ENCODE measurements at regions not wholly inside any gene's neighbourhood (a gene's known extent, or its start where the extent isn't known, plus 50 kb on each side); places are given as distances from the start of the nearest gene placed in this dataset.

DNA sequence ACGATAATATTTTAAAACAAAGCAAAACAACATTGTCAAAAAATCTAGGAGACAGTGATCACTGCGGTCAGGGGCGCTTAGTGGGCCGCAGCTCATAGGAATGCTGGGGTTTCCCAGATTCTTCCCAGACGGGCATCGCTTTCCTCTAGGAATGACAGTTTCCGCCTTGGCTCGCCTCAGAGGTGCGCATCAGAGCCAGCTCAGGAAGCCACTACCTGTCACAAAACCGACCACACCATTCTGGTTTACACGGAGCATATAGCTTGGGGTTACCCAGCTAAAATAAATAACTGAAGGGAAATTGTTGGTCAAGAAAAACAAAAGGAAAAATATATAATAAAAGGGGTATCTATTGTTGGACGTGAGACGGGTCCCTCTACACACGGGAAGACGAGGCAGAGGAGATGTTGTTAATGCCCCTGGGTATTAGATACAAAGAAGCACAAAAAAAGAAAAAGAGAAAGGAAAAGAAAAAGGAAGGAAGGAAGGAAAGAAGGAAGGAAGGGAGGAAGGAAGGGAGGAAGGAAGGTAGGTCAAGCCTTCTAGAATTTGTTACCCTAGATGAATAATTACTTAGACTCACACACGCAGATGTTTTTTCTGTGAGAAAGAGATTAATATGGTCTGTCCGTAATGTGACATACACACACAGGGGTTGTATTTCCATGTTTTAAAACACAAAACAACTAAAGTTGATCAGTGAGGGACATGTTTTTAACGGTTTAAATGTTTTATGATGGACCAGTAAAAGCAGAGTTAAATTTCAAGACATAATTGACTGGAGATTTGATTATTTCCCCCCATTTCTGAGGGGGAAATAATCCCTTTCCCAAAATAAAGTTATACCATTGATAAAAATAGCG, 292.4 kb upstream of the NFE2L3 start:
- no peak for DNase-seq (ENCODE audit: low read depth in 3 of 3)

DNA sequence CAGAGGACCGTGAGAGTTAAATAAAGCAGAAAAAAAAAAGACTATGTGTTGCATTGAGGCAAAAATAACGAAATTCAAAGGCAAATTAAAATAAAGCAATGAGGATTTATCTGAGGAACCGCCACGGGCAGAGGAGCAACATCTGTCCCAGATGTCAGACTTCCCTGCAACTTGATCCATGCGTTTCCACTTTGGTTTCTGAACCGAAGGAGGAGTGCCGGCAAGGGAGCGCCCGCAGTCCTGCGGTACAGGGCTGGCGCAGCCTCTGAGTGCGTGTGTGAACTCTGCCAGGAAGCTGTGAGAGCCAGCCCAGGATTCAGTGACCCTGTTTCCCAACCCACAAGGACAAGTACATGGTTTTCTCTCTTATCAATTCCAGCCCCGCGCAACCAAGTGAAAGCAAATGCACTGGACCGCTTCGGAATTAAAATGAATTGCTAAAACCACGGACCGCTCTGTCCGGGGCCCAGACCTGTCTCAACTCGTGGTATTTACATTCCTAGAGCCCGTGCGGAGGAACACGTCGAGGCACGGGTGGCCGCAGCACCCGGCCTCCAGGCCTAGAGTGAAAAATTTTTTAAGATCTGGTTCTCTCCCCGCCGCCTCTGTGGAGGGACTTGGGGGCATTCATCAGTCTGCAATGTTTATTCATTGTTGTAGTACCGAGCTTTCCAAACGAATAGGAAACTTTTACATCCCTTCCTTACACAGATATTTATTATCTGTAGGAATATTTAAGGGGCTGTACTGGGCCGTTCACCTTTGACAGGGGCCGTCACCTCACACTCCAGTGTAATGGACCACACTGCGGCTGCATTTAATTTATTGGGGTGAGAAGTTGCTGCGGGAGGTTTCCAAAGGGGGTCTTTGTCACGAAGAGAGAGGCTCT, 291.5 kb upstream of the NFE2L3 start:
- DNase-seq (ENCODE audit: low read depth in 3 of 3) = no peak

DNA sequence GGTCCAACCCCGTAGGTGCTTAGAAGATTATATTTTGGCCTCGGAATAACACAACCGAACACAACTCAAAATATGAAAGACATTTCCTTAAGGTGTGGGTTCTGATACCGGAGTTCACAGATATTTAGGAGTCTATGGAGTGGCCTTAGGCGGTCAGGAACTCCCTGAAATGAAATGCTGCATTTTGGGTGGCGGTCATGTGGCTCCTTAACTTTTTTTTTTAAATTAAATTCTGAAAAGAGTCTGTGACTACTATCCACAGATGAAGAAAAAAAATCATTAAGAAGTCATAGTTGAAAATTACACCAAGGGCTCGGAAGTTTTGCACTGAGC, 290.9 kb upstream of the NFE2L3 start:
- DNase-seq (ENCODE audit: low read depth in 3 of 3) = no peak

DNA sequence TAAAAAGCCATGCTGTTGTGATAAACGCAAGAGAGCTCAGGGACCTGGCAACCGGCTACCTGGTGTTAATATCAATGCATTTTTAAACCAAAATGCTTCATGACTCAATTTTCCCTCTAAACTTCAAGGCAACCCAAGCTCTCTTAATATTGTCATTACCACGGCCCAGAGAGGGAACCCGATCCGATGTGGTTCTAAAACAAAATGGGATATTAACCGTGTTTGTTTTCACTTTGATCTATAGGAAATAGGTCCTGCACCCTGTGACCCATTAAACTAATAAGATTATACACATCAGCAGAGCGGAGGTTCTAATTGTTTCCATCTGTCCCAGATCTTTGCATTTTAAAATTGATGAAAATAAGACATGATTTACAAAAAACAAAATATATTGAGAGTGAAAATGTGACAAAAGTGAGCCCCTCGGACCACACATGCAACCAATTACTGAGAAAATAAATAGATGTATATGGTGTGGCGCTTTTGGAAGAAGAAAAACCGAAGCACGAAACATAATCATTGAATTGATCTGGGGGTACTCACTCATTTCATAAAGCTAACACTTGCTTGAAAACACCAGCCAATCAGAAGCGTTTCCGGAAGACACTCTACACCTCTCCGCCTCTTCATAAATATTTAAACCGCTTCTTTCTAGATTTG, 290.3 kb upstream of the NFE2L3 start:
- DNase-seq (ENCODE audit: low read depth in 3 of 3) = no peak

DNA sequence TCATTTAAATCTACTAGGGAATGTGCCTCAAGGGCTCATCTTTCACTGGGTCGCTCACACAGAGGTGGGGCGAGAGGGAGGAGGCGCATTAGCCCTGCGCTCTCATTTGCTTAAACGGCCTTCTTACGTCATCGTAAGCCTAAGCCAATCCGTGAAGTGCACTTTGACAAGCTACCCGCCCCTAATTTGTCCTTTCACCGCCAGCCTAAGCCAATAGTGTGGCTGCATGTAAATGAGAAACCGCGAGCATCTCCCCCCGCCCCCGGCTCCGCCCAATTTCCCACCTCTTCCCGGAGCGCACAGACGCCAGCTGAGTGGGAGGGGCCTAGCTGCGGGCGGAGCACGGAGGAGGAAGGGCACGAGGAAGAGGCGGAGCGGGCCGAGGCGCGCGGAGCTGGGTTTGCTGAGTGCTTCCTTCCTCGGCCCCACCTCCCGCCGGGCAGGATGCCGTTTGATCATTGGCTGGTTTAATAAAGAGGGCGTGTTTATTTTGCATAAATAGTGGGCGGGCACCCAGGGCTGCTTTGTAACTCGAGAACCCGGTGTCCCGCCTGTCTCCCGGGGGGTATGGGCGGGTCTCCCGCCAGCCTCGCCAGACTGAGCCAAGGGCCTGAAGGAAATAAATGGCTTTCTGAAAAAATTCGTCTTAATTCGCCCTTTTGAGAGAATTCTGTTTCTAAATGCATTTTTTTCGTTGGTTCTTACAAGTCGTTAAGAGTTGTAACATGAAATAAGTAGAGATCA, 289.6 kb upstream of the NFE2L3 start:
- DNase-seq (ENCODE audit: low read depth in 3 of 3) = peak; percentile 46 to 92 (median 47)

DNA sequence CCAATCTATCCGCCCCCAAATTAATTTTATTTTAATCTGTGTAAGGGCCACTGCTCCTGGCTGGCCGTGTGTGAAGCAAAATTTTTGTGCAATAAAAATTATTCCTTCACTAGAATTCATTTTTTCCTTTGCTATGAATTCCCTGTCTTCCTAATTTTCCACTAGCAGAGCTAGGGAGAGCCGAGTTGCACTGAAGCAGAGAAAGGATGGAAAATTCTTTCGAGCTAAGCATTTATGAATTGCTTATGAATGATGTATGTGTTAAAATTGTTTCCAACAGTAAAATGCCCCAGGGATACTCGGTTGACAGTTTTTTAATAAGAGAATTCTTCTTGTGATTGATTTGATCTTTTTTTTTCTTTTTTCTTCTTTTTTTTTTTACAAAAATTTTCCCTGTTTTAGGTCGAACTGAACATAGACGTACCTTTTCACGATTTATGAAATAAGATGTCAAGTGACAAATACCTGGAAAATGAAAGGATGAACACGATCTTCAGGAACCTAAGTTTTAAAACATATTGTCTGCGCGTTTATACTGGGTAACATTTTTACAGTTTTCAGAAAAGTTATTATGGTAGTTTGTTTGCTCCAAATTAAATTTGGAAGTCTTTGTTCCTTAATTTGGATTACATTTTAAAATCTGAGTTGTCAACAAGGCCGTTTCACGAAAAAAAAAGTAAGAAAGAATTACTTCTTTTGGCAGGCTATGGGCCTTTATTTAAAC, 288.8 kb upstream of the NFE2L3 start:
- no peak for DNase-seq (ENCODE audit: low read depth in 3 of 3)

DNA sequence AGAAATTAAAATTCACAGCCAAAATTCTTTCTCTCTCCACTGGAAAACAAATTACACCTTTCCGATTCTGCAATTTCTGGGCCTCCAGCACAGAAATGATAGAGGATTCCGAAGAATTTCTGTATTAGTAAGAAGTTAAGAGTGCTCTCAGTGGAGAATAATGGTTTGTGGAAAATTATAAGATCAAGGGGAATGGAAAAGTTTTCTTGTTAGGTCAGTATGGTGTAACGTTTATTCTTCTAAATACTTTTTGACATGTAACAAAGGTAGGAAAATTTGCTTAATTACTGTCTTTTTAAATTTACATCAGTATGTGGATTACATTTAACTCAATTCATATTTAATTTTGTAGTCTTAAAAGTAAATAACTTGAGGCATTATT, 288.3 kb upstream of the NFE2L3 start:
- DNase-seq (ENCODE audit: low read depth in 3 of 3) = no peak

DNA sequence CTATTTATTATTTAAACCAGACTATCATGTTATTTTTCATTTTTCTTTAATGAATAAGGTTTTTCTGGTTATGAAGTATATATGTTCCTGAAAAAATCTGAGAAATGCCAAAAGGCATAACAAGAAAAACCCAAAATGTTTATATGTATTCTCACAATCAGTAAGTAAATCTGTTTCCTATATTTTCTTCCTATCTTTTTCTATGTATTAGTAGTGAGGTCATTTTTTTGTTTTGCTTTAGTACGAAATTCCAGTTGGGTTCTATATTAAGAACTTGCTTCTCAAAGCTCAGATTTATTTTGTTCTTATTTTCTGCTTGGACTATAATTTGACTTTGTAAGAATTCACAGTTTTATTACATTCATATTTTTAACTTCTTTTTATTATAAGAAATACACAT, 287.5 kb upstream of the NFE2L3 start:
- DNase-seq (ENCODE audit: low read depth in 3 of 3) = no peak

DNA sequence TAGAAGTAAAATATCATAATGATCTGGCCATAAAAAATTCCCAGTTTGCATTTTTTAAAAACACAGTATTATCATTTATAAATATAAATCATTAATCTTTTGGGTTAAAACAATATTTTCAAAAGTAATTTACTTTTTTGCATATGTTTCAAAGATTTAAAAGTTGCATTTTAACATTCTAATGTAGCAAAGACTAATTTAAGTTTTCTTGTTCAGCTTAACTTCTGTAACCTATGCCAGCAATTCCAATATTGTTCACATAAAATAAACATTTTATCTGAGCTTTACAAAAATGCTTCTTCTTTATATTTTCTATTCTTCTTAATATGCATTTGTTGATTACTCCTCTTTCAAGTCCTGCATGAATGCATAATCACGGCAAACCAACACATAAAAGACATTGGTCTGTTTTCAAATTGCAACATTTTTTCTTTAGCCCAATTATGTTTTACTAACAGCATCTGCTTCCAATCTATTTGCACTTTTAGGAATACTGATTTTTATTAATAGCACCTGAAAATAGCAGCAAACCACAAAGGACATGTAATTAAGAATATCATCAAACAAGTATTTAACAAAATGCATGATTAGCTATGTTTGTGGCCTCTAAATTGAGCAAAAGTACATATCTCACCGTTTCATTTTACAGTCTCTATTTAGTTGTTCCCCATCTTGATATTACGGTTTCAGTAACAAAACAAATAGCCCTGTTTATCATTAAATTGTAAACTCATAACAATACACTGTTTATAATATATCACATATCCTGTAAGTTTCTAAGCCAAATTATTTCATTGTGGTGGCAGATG, 286.9 kb upstream of the NFE2L3 start:
- no peak for DNase-seq (ENCODE audit: low read depth in 3 of 3)

DNA sequence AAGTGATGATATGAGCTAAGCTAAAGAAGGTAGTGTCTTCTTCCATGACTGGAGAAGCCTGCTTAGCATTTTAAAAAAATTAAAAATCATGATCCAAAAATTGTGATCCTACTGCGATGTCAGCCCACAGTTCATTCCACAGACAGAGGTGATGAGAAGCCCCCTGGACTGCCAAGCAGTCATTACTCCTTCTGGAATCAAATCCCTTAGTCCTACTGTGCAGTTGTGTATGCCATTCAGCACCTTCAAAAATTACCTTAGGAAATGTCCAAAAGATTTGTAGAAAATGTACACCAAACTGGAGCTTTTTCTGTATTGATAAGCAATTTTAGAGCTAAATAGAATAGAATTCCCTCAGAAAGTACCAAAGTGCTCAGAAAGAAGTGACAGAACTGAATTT, 283.5 kb upstream of the NFE2L3 start:
- DNase-seq (ENCODE audit: low read depth in 3 of 3) = no peak

DNA sequence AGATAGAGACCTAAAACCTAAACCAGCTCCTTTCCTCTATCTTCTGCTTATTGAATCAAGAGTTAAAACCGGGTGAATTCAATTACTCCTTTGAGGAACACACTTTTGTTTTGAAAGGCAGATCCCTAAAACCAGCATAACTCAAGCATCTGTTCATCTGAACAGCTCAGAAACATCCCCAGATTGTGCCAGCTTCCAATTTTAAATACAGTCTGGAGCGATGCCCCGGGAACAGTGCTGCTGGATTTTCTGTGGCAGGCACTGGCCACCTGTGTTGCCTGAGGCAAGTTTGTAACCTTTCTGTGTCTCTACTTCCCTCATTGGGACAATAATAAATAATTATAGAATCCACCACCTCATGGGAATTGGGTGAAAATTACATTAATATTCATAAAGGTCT, 281.4 kb upstream of the NFE2L3 start:
- DNase-seq (ENCODE audit: low read depth in 3 of 3) = no peak

DNA sequence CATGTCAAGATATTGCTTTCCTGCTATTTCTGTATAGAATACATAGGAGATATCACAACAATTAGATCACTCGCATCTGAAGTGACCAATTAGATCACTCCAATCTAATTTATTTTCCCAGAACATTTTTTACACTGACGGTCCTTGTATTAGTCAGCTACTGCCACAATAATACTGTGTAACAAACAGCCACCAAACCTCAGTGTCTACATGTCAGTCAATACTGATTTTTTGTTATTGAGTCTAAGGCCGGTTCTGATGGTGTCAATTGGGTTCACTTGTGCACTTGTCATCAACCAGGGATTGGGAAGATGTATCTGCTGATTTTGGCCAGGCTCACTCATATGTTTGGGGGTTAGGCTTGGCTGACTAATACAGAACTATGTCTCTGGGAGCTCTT, 275.9 kb upstream of the NFE2L3 start:
- DNase-seq (ENCODE audit: low read depth in 3 of 3) = no peak

DNA sequence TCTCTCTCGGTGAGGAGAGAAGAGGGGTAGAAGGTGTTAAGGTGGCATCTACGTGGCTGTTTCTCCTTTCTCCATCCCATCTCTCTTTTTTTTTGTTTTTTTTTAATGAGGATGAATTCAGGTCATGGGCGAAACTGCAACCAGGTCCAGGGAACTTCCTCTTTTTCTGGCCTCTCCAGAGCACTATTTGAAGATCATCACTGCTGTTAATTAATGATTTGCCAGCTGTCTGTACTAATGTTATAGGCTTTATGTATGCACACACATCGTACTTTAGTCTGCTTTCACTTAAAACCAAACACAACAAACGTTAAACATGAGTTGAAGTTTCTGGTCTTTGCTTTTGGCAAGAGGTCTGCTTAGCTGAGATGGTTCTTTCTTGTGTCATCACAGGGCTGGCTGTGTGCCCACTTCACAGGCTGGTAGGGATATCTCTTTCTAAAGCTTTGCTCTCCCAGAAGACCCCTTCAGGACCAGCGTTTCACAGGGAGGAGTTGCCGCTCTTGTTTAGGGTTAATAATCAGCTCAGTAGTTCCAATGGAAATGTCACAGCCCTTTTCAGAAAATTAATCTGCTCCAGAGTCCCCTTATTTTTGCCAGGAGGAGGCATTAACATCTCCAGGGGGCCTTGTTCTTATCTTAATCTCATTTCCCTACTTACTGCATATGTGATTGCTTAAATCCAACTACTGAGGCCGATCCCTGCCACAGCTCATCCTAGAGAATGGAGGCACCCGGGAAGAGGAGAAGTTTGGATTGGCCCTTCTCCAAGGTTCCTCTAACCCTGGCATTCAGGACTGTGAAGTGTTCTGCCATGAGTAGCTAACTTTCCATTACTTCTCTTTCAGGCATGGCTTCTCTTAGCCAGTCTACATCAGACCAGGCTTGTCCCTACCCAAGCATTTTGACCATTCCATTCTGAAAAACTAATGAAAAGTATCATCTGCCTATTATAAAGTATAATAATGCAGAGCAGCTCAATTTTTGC, 273.9 kb upstream of the NFE2L3 start:
- DNase-seq (ENCODE audit: low read depth in 3 of 3) = no peak

DNA sequence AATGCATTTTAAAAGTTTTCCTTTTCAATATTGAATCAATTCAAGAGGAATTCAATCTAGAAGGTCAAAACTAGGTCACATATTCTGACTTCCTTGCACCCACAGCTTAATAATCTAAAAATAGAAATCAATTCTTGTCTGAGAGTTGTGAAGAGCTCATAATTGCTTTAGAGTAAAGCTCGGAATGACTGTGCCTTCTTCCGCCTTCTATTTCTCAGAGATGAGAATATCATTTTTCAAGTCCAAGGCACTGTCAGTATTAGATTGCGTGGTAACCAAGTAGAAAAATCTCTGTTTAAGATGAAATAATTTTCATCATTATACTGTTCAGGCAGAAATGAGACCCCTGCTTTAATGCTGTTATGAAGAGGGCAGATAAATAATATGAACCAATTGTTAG, 272.2 kb upstream of the NFE2L3 start:
- DNase-seq (ENCODE audit: low read depth in 3 of 3) = no peak

DNA sequence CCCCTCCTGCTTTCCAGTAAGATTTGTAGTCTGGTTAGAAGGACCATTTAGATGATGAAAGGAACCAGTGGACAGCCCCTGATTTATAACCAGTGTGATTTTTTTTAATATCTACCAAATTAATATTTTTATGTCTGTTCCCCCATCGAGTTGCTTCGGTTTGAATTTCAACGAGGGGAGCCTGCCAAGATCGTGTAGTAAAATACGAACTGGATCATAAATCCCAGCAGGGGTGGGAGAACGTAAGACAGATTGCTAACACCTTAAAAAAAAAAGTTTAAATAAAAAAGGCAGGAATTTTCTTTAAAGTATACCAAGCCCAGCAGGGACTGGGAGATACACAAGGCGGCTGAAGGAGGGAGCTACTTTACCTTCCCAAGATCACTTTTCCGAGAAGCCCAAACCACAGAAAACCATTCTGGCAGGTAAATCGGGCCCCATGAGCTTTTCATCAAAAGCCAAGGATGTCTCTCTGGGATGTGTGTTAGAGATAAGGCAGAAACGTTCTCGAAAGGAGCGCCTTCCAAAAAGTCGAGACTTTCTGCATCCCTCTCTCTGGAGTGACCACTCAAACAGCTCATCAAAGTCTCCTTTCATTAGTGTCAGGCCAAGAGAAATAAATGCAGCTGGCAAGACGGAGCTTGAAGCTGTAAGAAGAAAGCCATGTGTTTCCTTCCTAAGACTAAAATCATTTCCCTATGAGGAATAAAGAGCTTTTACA, 270.5 kb upstream of the NFE2L3 start:
- no peak for DNase-seq (ENCODE audit: low read depth in 3 of 3)

DNA sequence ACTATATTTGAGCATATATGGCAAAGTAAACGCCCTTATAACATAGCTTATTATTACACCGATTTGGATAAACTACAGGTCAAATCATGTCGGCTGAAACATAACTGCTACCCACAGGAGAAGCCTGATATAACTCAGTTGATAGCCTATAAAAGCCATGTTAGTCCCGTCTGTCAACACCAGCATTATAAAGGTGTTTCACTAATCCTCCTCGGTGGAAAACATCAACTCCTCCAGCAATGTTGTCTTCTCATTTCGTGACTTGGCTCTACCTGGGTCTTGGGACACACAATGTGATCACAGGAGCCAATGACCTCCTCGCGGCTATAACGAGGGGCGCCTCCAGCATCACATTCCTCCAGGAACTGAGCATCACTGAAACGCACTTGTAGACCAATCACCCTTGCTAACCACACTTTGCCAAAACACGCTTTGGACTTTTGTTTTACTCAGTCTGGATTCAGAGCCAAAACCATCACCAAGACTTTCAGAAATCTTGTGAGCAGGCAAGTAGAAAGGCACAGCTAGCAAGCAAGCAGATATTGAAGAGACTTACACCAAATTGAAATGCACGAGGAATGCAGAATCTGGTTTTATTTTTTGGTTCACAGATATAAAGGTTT, 269.7 kb upstream of the NFE2L3 start:
- DNase-seq (ENCODE audit: low read depth in 3 of 3) = no peak

DNA sequence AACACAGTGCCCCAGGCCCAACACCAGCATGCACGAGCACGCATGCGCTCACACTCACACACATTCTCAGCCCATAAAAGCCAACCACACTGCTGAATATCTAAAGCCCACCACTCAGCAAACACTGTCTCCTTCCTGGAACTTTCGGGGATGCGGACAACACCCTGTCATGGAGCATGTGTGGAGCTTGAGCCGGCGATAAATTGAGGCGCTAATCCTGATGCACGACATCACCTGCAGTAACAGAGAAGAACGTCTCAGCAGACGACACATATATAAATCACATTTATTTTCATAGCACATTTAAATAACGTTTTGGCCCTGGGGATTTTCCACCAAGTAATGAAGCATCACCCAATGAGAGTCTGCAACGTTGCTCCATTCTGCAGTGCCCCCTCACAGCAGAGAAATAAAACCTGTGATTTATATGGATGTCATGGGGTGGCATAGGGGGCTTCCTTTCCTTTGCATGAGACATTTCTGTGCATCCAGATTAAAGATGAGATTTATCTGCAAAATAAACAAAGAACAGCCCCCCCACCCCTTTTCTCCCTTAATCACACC, 267.7 kb upstream of the NFE2L3 start:
- no peak for DNase-seq (ENCODE audit: low read depth in 3 of 3)
